HG03196 (cell line): ENCODE measurements at regions not wholly inside any gene's neighbourhood (a gene's known extent, or its start where the extent isn't known, plus 50 kb on each side); places are given as distances from the start of the nearest gene placed in this dataset.

Experiments used
- ATAC-seq: cut with Tn5 transposase; IDR thresholded peaks from one replicate; pipeline ENCODE4 v1.9.1; 2021; ENCODE audit not compliant: unreplicated experiment

GRCh38 chr18:27763341-27763740 lies 413.6 kb downstream of the CDH2 start:
- ATAC-seq: no peak

- no peak for ATAC-seq
These were observed 414.9 kb downstream of the CDH2 start for GRCh38 chr18:27762054-27762453.

- ATAC-seq: no peak
These were observed 424.0 kb downstream of the CDH2 start for GRCh38 chr18:27752944-27753343.

GRCh38 chr18:27750923-27751322 lies 426.0 kb downstream of the CDH2 start:
- ATAC-seq: no peak

GRCh38 chr18:27750014-27750413 lies 426.9 kb downstream of the CDH2 start:
- no peak for ATAC-seq

- no peak for ATAC-seq
These were observed 427.7 kb downstream of the CDH2 start for GRCh38 chr18:27749194-27749593.

- no peak for ATAC-seq
These were observed 430.7 kb downstream of the CDH2 start for GRCh38 chr18:27746241-27746640.

- ATAC-seq: no peak
These were observed 441.8 kb downstream of the CDH2 start for GRCh38 chr18:27735117-27735516.

GRCh38 chr18:27731211-27731610 lies 445.7 kb downstream of the CDH2 start:
- no peak for ATAC-seq

- no peak for ATAC-seq
These were observed 448.3 kb downstream of the CDH2 start for GRCh38 chr18:27728659-27729058.

- ATAC-seq: no peak
These were observed 452.6 kb downstream of the CDH2 start for GRCh38 chr18:27724362-27724761.

GRCh38 chr18:27723168-27723567 lies 453.8 kb downstream of the CDH2 start:
- ATAC-seq: no peak

- no peak for ATAC-seq
These were observed 457.2 kb downstream of the CDH2 start for GRCh38 chr18:27719680-27720079.

- ATAC-seq: no peak
These were observed 459.1 kb downstream of the CDH2 start for GRCh38 chr18:27717816-27718215.

- no peak for ATAC-seq
These were observed 459.7 kb downstream of the CDH2 start for GRCh38 chr18:27717250-27717649.

- ATAC-seq: no peak
These were observed 461.2 kb downstream of the CDH2 start for GRCh38 chr18:27715751-27716150.

GRCh38 chr18:27713738-27714095 lies 463.2 kb downstream of the CDH2 start:
- ATAC-seq: no peak

- ATAC-seq: no peak
These were observed 463.7 kb downstream of the CDH2 start for GRCh38 chr18:27713037-27713737.

GRCh38 chr18:27712066-27712465 lies 464.9 kb downstream of the CDH2 start:
- no peak for ATAC-seq

GRCh38 chr18:27711382-27711781 lies 465.5 kb downstream of the CDH2 start:
- no peak for ATAC-seq

- no peak for ATAC-seq
These were observed 467.6 kb downstream of the CDH2 start for GRCh38 chr18:27709344-27709743.

- no peak for ATAC-seq
These were observed 469.7 kb downstream of the CDH2 start for GRCh38 chr18:27707201-27707600.

- ATAC-seq: no peak
These were observed 472.1 kb downstream of the CDH2 start for GRCh38 chr18:27704736-27705361.
